SK-N-SH (cell line): ENCODE measurements at regions not wholly inside any gene's neighbourhood (a gene's known extent, or its start where the extent isn't known, plus 50 kb on each side); places are given as distances from the start of the nearest gene placed in this dataset.

ENCODE experiments used
- CTCF ChIA-PET: fragments of 300-600, 350-600 bp; formaldehyde crosslinking; extraction: SDS; loops from one replicate; lab custom pipeline; 2021; lab: Yijun Ruan, JAX
- POLR2A ChIA-PET: fragments of 350-600 bp; sonication (Branson Sonifier 250); formaldehyde crosslinking; extraction: SDS; loops from one replicate; lab custom pipeline; 2020; ENCODE audit warnings: antibody characterized with exemption, inconsistent platforms; lab: Yijun Ruan, JAX
- DNase-seq: peaks from one replicate; pipeline ENCODE4 v3.0.0; 2012
- H2AFZ ChIP-seq: fragments of 200-600 bp; sonication (generic); 2 replicates; pipeline ENCODE4 v1.8.1; 2016; ENCODE audit warnings: antibody characterized with exemption, mild to moderate bottlenecking, low read depth
- H3F3A ChIP-seq: fragments of 200-600 bp; sonication (generic); replicated peaks from 2 replicates; pipeline ENCODE3; 2016; ENCODE audit warnings: antibody characterized with exemption, mild to moderate bottlenecking; ENCODE audit not compliant: insufficient read depth
- H3K27ac ChIP-seq, 2 experiments: fragments of 200-500 bp in 1 of 2; fragments of 200-600 bp in 1 of 2; sonication (Bioruptor generic) in 1 of 2; sonication (generic), shearing (Covaris generic) in 1 of 2; 2 replicates each; pipeline versions ENCODE4 v1.5.1 to v1.6.1; 2014 to 2016; ENCODE audit warnings: low read depth in 2 of 2, inconsistent platforms in 1 of 2, low read length in 1 of 2, mild to moderate bottlenecking in 1 of 2, mixed read lengths in 1 of 2
- H3K27me3 ChIP-seq: fragments of 200-600 bp; sonication (generic), shearing (Covaris generic); 2 replicates; pipeline ENCODE4 v1.6.1; 2016; ENCODE audit warnings: mixed run types; ENCODE audit not compliant: insufficient read depth
- H3K36me3 ChIP-seq, 2 experiments: fragments of 200-500 bp in 1 of 2; fragments of 200-600 bp in 1 of 2; sonication (Bioruptor generic) in 1 of 2; sonication (generic) in 1 of 2; replicated peaks in 1 of 2; 2 replicates each; pipeline versions ENCODE3 to v1.5.1; 2014 to 2016; ENCODE audit warnings: low read length in 1 of 2, mild to moderate bottlenecking in 1 of 2; ENCODE audit not compliant: insufficient read depth in 2 of 2, control insufficient read depth in 1 of 2
- H3K4me1 ChIP-seq, 2 experiments: fragments of 200-500 bp in 1 of 2; fragments of 200-600 bp in 1 of 2; sonication (Bioruptor generic) in 1 of 2; sonication (generic), shearing (Covaris generic) in 1 of 2; 2 replicates each; pipeline versions ENCODE4 v1.5.1 to v1.6.1; 2014 to 2016; ENCODE audit warnings: low read depth in 1 of 2, low read length in 1 of 2, mixed run types in 1 of 2; ENCODE audit not compliant: insufficient read depth in 2 of 2, control insufficient read depth in 1 of 2
- H3K4me2 ChIP-seq: fragments of 200-600 bp; sonication (generic), shearing (Covaris generic); 2 replicates; pipeline ENCODE4 v1.6.1; 2017; ENCODE audit warnings: mixed run types
- H3K4me3 ChIP-seq, 2 experiments: fragments of 200-500 bp in 1 of 2; fragments of 200-600 bp in 1 of 2; sonication (Bioruptor generic) in 1 of 2; sonication (generic), shearing (Covaris generic) in 1 of 2; 2 replicates each; pipeline versions ENCODE4 v1.5.1 to v1.8.1; 2014 to 2016; ENCODE audit warnings: low read depth in 2 of 2, inconsistent platforms in 1 of 2, low read length in 1 of 2, mild to moderate bottlenecking in 1 of 2, mixed read lengths in 1 of 2, moderate library complexity in 1 of 2
- H3K79me2 ChIP-seq: fragments of 200-600 bp; sonication (generic); 2 replicates; pipeline ENCODE4 v1.8.1; 2017; ENCODE audit warnings: mild to moderate bottlenecking; ENCODE audit not compliant: insufficient read depth
- H3K9ac ChIP-seq: fragments of 200-600 bp; sonication (generic); 2 replicates; pipeline ENCODE4 v1.6.1; 2017; ENCODE audit warnings: mixed run types
- H3K9me2 ChIP-seq: fragments of 200-600 bp; sonication (generic); 2 replicates; pipeline ENCODE4 v1.6.1; 2017; ENCODE audit warnings: mixed run types
- H3K9me3 ChIP-seq: fragments of 200-600 bp; sonication (generic); 2 replicates; pipeline ENCODE4 v1.6.1; 2017; ENCODE audit warnings: mixed run types, mild to moderate bottlenecking, moderate library complexity
- H4K20me1 ChIP-seq: fragments of 200-600 bp; sonication (generic); 2 replicates; pipeline ENCODE4 v1.6.1; 2017; ENCODE audit warnings: mild to moderate bottlenecking, mixed run types; ENCODE audit not compliant: insufficient read depth
- EP300 ChIP-seq, 2 experiments: IDR thresholded peaks; 2 replicates each; pipeline versions ENCODE4 v1.4.0 to v1.6.1; 2012; ENCODE audit warnings: borderline replicate concordance in 1 of 2, low read depth in 1 of 2, low read length in 1 of 2
- EZH2phosphoT487 ChIP-seq: fragments of 200-600 bp; sonication (generic); IDR thresholded peaks from 2 replicates; pipeline ENCODE4 v1.6.1; 2017; ENCODE audit warnings: low read depth, mixed run types, mild to moderate bottlenecking, antibody characterized with exemption, moderate library complexity, borderline replicate concordance
- FOXM1 ChIP-seq: IDR thresholded peaks from 2 replicates; pipeline ENCODE4 v1.4.0; 2012; ENCODE audit warnings: low read depth, mild to moderate bottlenecking
- GATA2 ChIP-seq: sonication (generic); formaldehyde crosslinking; IDR thresholded peaks from 2 replicates; pipeline ENCODE4 v1.5.0; 2020; ENCODE audit warnings: mild to moderate bottlenecking, missing genetic modification reagents
- MXI1 ChIP-seq: IDR thresholded peaks from 2 replicates; pipeline ENCODE4 v1.6.1; 2012; ENCODE audit warnings: mild to moderate bottlenecking, low read depth, low read length, improper control_type of control experiment
- NFIC ChIP-seq: IDR thresholded peaks from 2 replicates; pipeline ENCODE4 v1.4.0; 2012; ENCODE audit warnings: borderline replicate concordance
- RAD21 ChIP-seq: IDR thresholded peaks from 2 replicates; pipeline ENCODE4 v1.6.1; 2012; ENCODE audit warnings: mild to moderate bottlenecking, low read length
- RCOR1 ChIP-seq: fragments of 150-350 bp; IDR thresholded peaks from 2 replicates; pipeline ENCODE4 v1.6.1; 2017; ENCODE audit warnings: antibody characterized with exemption, low read length
- RXRA ChIP-seq: IDR thresholded peaks from 2 replicates; pipeline ENCODE4 v1.4.0; 2012; ENCODE audit warnings: low read depth, mild to moderate bottlenecking, borderline replicate concordance
- SIN3A ChIP-seq: IDR thresholded peaks from 2 replicates; pipeline ENCODE4 v1.6.1; 2012; ENCODE audit warnings: low read depth, mild to moderate bottlenecking, low read length, moderate library complexity, borderline replicate concordance
- WGBS: methylation state at CpG from one replicate; pipeline ENCODE4 v1.1.6; 2017; ENCODE audit warnings: low lambda C conversion rate; 5-methylcytosine and 5-hydroxymethylcytosine counted together
- TF ChIP-seq, protein P1 (sequence below): fragments of 150-350 bp; IDR thresholded peaks from 2 replicates; pipeline ENCODE4 v1.6.1; 2016; ENCODE audit warnings: mild to moderate bottlenecking, low read depth, low read length
- TF ChIP-seq, protein P2 (sequence below): IDR thresholded peaks from 2 replicates; pipeline ENCODE4; 2012
- TF ChIP-seq, protein P3 (sequence below): fragments of 150-350 bp; IDR thresholded peaks from 2 replicates; pipeline ENCODE4 v1.6.1; 2017; ENCODE audit warnings: antibody characterized with exemption, low read length, low read depth, borderline replicate concordance

DNA sequence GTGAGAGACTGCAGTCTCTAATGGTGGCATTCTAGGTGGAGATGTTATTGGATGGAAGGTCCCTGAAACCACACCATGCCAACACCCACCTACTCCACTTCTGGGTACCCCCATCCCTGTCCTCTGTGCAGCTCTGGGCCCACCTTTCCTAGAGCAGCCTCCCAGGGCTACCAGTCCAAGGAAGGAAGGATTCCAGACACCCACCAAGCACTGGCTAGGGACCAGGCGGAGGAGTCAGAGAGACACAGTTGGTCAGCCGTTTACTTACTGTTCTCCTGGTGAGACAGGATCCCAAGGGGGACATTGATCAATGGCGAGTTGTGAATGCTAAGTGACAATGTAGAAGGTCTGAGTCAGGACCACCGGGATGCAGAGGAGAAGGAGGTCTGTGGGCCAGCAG, 151.6 kb downstream of the TTC32 start:
- Histone ChIP-seq H3K27ac (no peak overlapping the region), H4K20me1 (no peaks in the 10 kb centered on the region), H3K4me2 (no peak overlapping the region), H3K27me3 (peaks cover 25% of the 10 kb centered on the region; the same call in 1 of the 2 replicates), H3K4me3 (no peak overlapping the region)
- CTCF ChIA-PET: no interaction called here
- TF ChIP-seq, protein P1, sequence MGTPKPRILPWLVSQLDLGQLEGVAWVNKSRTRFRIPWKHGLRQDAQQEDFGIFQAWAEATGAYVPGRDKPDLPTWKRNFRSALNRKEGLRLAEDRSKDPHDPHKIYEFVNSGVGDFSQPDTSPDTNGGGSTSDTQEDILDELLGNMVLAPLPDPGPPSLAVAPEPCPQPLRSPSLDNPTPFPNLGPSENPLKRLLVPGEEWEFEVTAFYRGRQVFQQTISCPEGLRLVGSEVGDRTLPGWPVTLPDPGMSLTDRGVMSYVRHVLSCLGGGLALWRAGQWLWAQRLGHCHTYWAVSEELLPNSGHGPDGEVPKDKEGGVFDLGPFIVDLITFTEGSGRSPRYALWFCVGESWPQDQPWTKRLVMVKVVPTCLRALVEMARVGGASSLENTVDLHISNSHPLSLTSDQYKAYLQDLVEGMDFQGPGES: no peak
- TF ChIP-seq FOXM1: no peak
- TF ChIP-seq, all 33 proteins: peak for 0
- Histone ChIP-seq H2AFZ (no peak overlapping the region), H3K9me3 (no peaks in the 10 kb centered on the region), H3K36me3 (no peaks in the 10 kb centered on the region), H3F3A (no peaks in the 10 kb centered on the region), H3K4me1 (no peaks in the 10 kb centered on the region; a peak in 1 of 4 replicates), H3K9me2 (no peaks in the 10 kb centered on the region), H3K79me2 (no peaks in the 10 kb centered on the region), H3K9ac (no peak overlapping the region)
- 31% methylated on average over 4 of the region's 4 CpGs for WGBS
- DNase-seq: no peak
- POLR2A ChIA-PET: no interaction called here

DNA sequence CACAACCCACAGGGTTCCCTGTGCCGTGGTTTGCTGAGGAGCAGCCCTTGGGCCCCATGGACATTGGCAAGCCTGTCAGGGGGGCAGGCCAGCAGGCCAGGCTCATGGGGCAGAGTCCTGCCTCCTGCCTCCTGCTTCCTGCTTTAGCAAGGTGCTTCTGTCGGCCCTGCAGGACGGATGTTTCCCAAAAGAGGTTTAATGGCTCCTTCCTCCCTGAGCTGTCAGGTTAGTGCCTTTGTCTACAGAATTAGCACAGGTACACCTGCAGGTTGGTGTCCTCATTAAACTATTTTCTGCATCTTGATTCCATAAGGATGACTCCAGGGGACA, 152.3 kb downstream of the TTC32 start:
- Histone ChIP-seq H3K4me1 (no peaks in the 10 kb centered on the region), H3K9ac (no peak overlapping the region), H3K4me3 (no peak overlapping the region), H3K79me2 (no peaks in the 10 kb centered on the region), H3K27ac (no peak overlapping the region), H3F3A (no peaks in the 10 kb centered on the region), H3K9me2 (no peaks in the 10 kb centered on the region), H3K36me3 (no peaks in the 10 kb centered on the region), H3K4me2 (no peak overlapping the region), H2AFZ (no peak overlapping the region), H3K9me3 (no peaks in the 10 kb centered on the region), H3K27me3 (peaks cover 32% of the 10 kb centered on the region; the same call in 1 of the 2 replicates), H4K20me1 (no peaks in the 10 kb centered on the region)
- TF ChIP-seq MXI1: no peak
- TF ChIP-seq NFIC: no peak
- CTCF ChIA-PET: interaction anchor here (1.5 kb wide), 1 partner anchor 114 kb away, joined by 4 read pairs; no protein-coding TSS in a partner anchor
- POLR2A ChIA-PET: no interaction called here
- WGBS: 26% methylated on average over 3 of the region's 3 CpGs
- no peak for DNase-seq

DNA sequence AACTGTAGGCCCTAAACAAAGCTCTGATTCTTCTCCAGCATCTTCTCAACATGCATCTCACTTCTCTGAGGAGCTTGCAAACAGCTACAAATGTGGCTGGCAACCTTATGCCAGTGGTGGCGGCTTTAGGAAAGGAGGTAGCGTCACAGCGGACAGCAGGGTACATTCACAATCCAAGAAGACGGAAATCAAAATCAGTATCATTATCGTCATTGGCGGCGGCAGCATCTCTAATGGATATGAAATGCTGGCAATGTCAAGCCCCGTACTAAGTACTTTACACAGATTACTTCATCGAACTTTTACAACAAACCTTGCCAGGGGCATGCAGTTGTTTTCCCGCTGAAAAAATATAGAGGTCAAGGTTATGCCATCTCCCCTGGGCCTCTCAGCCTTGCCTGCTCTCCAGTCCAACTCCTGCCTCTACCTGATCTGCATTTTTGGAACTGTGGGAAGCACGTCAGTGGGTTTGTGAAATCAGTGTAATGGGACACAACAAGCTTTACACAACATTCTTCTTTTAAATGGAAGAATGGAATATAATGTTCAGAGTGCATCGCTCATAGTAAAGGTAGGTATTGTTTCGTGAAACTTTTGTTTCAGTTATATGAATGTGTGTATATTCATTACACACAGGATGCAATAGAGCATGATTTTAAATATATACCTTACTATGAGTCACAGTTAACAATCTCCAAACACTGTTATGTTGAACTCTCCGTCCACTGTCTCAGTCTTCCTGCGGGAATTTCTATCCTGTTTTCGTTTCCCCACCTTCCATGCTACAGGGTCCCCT, 152.9 kb downstream of the TTC32 start:
- Histone ChIP-seq H3K9ac (no peak overlapping the region), H3K4me1 (no peaks in the 10 kb centered on the region), H3F3A (no peaks in the 10 kb centered on the region), H3K27ac (no peak overlapping the region), H3K4me3 (no peak overlapping the region), H3K36me3 (no peaks in the 10 kb centered on the region), H3K9me3 (no peaks in the 10 kb centered on the region), H3K4me2 (no peak overlapping the region), H3K27me3 (peaks cover 36% of the 10 kb centered on the region; the same call in 1 of the 2 replicates), H4K20me1 (no peaks in the 10 kb centered on the region), H3K79me2 (no peaks in the 10 kb centered on the region), H3K9me2 (no peaks in the 10 kb centered on the region), H2AFZ (no peak overlapping the region)
- DNase-seq: no peak
- ChIA-PET POLR2A (no interaction called here), CTCF (interaction anchor here (1.1 to 1.5 kb wide), 2 partner anchors 8 to 114 kb away, joined by 3 to 4 read pairs; no protein-coding TSS in a partner anchor)
- WGBS: 61% methylated on average over 16 of the region's 16 CpGs
- TF ChIP-seq EZH2phosphoT487: no peak
- TF ChIP-seq GATA2 (CRISPR knock-in tag): no peak
- TF ChIP-seq EP300 (IDR thresholded peaks at IDR 0.05; ENCODE audit: borderline replicate concordance in 1 of 2, low read depth in 1 of 2, low read length in 1 of 2): no peak
- TF ChIP-seq SIN3A: no peak
- TF ChIP-seq RXRA: no peak
- TF ChIP-seq, protein P2, sequence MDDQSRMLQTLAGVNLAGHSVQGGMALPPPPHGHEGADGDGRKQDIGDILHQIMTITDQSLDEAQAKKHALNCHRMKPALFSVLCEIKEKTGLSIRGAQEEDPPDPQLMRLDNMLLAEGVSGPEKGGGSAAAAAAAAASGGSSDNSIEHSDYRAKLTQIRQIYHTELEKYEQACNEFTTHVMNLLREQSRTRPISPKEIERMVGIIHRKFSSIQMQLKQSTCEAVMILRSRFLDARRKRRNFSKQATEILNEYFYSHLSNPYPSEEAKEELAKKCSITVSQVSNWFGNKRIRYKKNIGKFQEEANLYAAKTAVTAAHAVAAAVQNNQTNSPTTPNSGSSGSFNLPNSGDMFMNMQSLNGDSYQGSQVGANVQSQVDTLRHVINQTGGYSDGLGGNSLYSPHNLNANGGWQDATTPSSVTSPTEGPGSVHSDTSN: no peak
- no peak for TF ChIP-seq RAD21
- TF ChIP-seq, protein P3, sequence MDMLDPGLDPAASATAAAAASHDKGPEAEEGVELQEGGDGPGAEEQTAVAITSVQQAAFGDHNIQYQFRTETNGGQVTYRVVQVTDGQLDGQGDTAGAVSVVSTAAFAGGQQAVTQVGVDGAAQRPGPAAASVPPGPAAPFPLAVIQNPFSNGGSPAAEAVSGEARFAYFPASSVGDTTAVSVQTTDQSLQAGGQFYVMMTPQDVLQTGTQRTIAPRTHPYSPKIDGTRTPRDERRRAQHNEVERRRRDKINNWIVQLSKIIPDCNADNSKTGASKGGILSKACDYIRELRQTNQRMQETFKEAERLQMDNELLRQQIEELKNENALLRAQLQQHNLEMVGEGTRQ: no peak
- TF ChIP-seq RCOR1: no peak
